ENCODE measurements at regions not wholly inside any gene's neighbourhood (a gene's known extent, or its start where the extent isn't known, plus 50 kb on each side); places are given as distances from the start of the nearest gene placed in this dataset.

GRCh38 chr14:100010679-100011078 lies 54.5 kb upstream of the EVL start:
- Histone ChIP-seq H3K18ac (ENCODE audit: insufficient read length, low read depth, low read length) (no peak overlapping the region), H2BK5ac (ENCODE audit: insufficient read length, low read length) (no peak overlapping the region), H3K56ac (ENCODE audit: insufficient read length, low read depth, low read length) (no peak overlapping the region), H3K4me1 (ENCODE audit: insufficient read depth, low read length) (no peaks in the 10 kb centered on the region), H3K14ac (ENCODE audit: insufficient read depth, low read length) (no peak overlapping the region), H3K23ac (ENCODE audit: insufficient read length, low read depth, low read length) (no peak overlapping the region), H4K20me1 (ENCODE audit: control insufficient read depth, insufficient read depth, insufficient read length) (no peaks in the 10 kb centered on the region), H2BK20ac (ENCODE audit: low read depth, low read length, poor library complexity, severe bottlenecking) (no peak overlapping the region), H3K79me2 (ENCODE audit: insufficient read depth, low read length) (no peaks in the 10 kb centered on the region), H3T11ph (ENCODE audit: low read length) (no peak overlapping the region), H3K9ac (ENCODE audit: extremely low read depth, insufficient read length, low read length) (no peak overlapping the region), H3K27me3 (ENCODE audit: insufficient read depth, low read length) (no peaks in the 10 kb centered on the region), H3K9me3 (ENCODE audit: control insufficient read depth, low read depth, low read length) (no peaks in the 10 kb centered on the region), H2BK120ac (ENCODE audit: low read depth, low read length, poor library complexity, severe bottlenecking) (no peak overlapping the region), H4K91ac (ENCODE audit: insufficient read length, low read depth, low read length) (no peak overlapping the region), H2AK5ac (ENCODE audit: insufficient read length, low read length) (no peak overlapping the region), H2BK15ac (ENCODE audit: low read depth, low read length) (no peak overlapping the region), H2BK12ac (ENCODE audit: insufficient read length, low read depth, low read length) (no peak overlapping the region), H3K27ac (ENCODE audit: insufficient read length, low read depth, low read length) (no peak overlapping the region), H3K79me1 (ENCODE audit: insufficient read depth, low read depth, low read length, poor library complexity, severe bottlenecking) (peaks cover 7% of the 10 kb centered on the region), H3K23me2 (ENCODE audit: insufficient read length, low read depth, low read length, poor library complexity, severe bottlenecking) (no peaks in the 10 kb centered on the region), H3K4ac (ENCODE audit: low read depth, low read length) (no peak overlapping the region), H4K8ac (replicated peaks; ENCODE audit: insufficient read length, low read depth, low read length) (no peak overlapping the region), H2AFZ (ENCODE audit: low read length) (no peak overlapping the region), H3K4me2 (ENCODE audit: insufficient read depth, insufficient read length, low read length) (no peak overlapping the region), H4K5ac (ENCODE audit: insufficient read length, low read depth, low read length) (no peak overlapping the region)
- peaks cover 3 to 6% of the 10 kb centered on the region in 2 experiments; a peak in 1 of 4 replicates for H3K4me1 Mint-ChIP-seq
- peaks cover 5 to 7% of the 10 kb centered on the region in 2 experiments for H3K9me3 Mint-ChIP-seq
- WGBS (ENCODE audit: extremely low coverage, insufficient read length, low lambda C conversion rate): no CpG with 5 or more reads among the region's 4 CpGs
- H3K27ac Mint-ChIP-seq: no peak overlapping the region
- H3K27me3 Mint-ChIP-seq (ENCODE audit: low read depth): no peaks in the 10 kb centered on the region
- DNase-seq: no peak
- no peak for TF ChIP-seq CTCF (conservative IDR thresholded peaks at IDR 0.05)
- H3K36me3 Mint-ChIP-seq (ENCODE audit: insufficient read depth in 1 of 3, low read depth in 3 of 3): peaks cover 5 to 10% (median 7%) of the 10 kb centered on the region in 3 experiments
- H3K4me3 Mint-ChIP-seq: no peak overlapping the region
